ENCODE measurements at regions not wholly inside any gene's neighbourhood (a gene's known extent, or its start where the extent isn't known, plus 50 kb on each side); places are given as distances from the start of the nearest gene placed in this dataset.
"Not testable (repeated sequence)": the region's sequence is repeated elsewhere in the genome, so short reads cannot be mapped to it uniquely, and the experiment has no call there.

DNA sequence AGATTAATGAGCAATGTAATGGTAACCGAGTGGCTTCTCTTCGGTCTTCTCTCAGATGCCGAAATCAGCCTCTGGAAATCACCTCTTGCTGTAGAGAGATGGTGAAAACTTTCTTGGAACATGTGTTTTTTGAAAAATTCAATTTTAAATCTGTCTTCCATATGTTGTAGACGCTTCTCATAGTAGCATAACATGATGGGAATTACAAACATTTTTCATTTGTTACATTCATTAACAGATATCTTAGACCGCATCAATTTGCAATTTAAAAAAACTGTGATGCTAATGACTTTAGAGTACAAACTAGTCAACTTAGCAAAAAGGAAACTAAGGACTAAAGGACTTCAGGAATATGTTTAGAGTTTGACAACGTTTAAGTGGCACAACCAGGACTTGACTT, 275.2 kb downstream of the ASXL3 start:
- no peak for DNase-seq

DNA sequence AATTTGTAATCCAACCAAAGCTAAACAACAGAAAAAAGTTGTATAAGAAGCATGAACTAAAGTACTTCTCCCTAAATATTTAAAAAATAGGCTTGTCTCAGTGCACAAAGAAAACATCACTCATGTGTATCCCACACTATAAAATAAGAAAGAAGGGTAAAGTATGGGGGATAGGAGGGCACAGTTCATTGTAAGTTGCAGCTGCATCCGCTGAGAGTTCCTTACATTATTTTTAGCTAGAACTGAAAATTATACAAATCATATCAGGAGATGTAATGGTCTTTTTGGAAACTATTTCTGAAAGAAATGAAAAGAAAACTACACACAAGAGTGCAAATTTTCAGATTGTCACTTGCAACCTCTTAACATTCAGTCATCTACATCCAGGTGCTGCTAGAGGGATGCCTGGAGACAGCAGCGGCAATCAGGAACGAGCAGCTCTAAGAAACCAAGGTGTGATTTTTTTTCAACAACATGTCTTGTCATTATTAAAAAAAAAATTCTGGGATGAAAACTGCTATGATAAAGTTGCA, 273.6 kb downstream of the ASXL3 start:
- DNase-seq, result no peak

GRCh38 chr18:33849731-33850130, 271.7 kb downstream of the ASXL3 start:
- DNase-seq, result no peak

DNA sequence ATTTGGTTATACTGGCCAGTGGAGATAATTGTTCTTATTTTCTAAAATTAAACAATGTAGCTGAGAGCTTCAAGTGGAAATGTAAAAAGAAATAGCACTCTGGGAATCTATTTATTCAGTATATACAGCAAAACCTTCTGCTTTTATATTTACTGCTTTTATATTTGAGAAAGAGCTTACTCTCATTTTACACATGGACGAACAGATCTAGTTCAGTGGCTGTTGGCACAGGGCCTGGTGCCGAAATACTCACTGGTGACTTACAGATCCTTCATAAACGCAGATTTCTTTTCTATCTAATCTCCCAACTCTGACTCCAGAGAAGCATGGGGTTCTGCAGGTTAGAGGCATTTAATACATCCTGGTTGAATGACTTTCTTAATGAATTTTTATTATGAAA, 266.2 kb downstream of the ASXL3 start:
- no peak for DNase-seq

- DNase-seq, result no peak
These were observed 263.4 kb downstream of the ASXL3 start for GRCh38 chr18:33841221-33841967.

GRCh38 chr18:33840212-33840593, 262.2 kb downstream of the ASXL3 start:
- DNase-seq, result no peak

- peak; percentile 78 for DNase-seq
These were observed 261.6 kb downstream of the ASXL3 start for GRCh38 chr18:33839452-33840211.

DNA sequence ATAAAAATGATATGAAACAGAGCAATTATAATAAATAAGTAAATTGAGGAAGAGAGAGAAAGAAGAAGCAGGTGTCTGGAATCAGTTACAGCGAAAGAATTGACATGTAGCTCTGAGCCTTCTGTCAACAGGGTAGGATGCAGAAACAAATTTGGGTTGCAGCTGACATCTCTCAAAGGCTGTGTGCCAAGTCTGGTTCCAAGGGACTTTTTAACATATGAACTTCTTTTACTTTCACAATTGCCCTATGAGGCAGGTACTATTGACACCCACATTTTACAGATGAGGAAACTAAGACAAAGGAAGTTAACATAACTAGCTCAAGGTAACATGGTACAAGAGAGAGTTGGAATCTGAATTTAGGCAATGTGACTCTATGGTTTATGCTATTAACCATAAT, 260.0 kb downstream of the ASXL3 start:
- DNase-seq, result no peak

- DNase-seq, result no peak
These were observed 259.2 kb downstream of the ASXL3 start for GRCh38 chr18:33837191-33837590.

DNA sequence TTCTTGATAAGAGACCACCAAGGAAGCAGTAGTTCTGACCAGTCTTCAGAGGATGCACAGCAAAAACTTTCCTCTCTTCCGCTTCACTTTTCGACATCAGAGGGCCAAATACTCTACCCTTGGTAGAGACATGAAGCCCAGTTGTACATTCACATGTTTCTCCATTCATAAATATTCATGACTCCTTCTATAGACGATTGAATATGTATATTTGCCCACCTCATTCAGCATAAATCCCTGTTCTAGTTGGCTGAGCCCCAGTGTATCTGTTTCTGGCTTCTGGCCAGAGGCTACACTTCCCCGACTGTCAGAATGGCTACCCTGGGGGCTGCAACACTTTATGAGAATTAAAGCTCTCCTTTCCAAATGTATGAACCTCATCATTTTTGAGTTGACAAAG, 258.5 kb downstream of the ASXL3 start:
- DNase-seq, result no peak

GRCh38 chr18:33835419-33835818, 257.4 kb downstream of the ASXL3 start:
- DNase-seq, result no peak

GRCh38 chr18:33833842-33834241, 255.8 kb downstream of the ASXL3 start:
- no peak for DNase-seq

- DNase-seq, result no peak
These were observed 253.4 kb downstream of the ASXL3 start for GRCh38 chr18:33831424-33831823.

- DNase-seq, result no peak
These were observed 252.2 kb downstream of the ASXL3 start for GRCh38 chr18:33830213-33830612.

DNA sequence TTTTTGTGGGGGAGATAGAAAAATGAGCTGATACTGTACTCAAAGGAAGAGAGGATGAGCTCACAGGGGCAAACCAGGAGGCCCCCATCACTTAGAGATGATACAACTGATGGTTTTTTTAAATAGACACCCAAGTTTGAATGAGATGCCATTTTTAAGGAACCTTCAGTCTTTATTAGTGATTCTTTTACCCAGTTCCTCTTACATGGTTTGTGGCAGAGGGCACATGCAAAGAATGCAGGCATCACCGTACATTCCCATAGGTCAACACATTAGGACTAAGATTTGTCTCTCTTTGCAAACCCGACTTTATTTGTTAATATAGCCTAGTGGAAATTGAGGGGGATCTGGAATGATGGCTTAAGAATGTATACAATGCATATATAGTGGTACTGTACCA, 250.9 kb downstream of the ASXL3 start:
- no peak for DNase-seq

GRCh38 chr18:33826151-33826550, 248.1 kb downstream of the ASXL3 start:
- no peak for DNase-seq

DNA sequence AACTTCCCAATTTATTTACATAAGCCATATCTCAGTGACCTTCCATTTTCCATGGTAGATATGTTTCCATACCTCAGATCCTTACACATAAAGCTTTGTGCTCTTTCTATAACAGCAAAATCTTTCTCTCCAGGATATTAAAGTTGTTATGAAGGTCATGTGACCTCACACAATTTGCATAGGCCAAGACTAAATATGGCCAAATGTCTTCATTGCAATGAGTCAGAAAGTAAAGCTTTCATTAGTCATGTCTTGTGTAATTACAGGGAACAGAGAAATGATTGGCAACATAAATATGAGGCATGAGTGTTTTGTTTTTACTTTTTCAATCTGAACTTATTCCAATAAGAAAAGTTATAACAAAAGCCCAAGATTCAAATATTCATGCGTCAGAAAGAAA, 243.5 kb downstream of the ASXL3 start:
- no peak for DNase-seq

DNA sequence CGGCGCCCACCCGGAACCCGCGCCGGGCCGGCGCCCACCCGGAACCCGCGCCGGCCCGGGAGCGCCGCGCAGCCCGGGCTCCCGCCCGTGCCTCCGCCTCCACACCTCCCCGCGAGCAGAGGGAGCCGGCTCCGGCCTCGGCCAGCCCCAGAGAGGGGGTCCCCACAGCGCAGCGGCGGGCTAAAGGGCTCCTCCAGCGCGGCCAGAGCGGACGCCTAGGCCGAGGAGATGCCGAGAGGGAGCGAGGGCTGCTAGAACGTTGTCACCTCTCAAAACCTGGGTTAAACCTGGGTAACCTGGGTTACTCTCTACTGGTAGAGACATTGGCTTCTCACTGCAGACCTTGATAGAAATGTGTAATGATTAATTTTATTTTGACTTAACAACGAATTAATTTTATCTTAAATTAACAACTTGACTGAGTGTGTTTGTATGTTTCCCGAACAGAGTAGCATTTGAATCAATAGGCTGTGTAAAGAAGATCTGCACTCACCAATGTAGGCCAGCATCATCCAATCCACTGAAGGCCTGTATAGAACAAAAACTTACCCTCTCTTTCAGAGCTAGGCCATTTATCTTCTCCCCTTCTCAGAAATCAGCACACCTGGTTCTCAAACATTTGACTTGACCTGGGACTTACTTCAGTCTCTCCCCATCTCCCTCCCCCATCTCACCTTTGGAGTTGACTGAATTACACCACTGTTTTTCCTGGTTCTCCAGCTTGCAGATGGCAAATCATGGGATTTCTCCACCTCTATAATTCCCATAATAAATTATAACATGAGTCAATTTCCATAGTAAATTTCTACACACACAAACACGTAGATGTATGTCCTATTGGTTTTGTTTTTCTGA, 242.7 kb downstream of the ASXL3 start:
- no peak for DNase-seq

- DNase-seq, result not testable (repeated sequence)
These were observed 241.8 kb downstream of the ASXL3 start for GRCh38 chr18:33819692-33820343.

DNA sequence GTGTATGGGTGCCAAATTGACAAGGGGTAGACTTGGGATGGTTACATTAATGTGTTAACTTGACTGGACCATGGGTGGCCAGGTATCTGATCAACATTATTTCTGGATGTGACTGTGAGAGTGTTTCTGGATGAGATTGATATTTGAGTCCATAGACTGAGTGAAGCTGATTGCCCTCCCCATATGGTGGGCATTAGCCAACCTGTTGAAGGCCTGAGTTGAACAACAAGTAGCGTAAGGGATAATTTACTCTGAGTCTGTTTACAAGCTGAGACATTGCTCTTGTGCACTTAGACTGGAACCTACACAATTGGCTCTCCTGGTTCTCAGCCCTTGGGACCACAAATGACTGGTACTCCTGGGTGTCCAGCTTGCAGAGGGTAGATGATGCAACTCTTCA, 240.1 kb downstream of the ASXL3 start:
- no peak for DNase-seq

DNA sequence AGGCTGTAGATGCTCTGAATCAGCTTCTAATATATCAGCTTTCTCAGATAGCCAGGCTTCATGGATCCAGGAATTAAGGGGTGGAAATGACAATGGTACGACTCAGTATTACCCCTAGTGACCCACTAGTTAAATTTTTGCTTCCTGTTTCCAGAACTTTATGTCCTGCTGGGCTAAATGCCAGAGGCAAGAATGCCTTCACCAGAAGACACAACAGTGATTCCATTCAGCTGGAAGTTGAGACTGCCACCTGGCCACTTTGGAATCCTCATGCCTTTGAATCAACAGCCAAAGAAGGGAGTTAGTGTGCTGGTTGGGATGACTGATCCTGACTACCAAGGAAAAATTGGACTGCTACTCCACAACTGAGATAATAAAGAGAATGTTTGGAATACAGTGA, 239.1 kb downstream of the ASXL3 start:
- DNase-seq, result no peak

DNA sequence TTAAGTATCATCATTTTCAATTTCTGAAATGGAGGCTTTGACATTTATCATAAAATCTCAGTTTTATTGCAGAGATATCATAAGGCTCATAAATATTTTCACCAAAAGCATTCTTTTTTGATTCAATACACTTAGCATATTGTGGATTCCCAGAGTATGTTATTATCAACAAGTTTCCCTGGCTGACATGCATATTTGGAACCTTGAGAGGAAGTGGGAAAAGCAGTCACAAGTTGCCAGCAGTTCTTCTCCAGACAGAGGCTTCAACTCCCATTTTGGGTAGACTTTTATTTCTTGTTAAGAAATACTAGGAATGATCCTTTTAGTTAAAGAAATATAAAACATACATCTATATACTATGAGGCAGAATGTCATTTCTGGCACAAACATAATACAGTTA, 236.5 kb downstream of the ASXL3 start:
- no peak for DNase-seq

DNA sequence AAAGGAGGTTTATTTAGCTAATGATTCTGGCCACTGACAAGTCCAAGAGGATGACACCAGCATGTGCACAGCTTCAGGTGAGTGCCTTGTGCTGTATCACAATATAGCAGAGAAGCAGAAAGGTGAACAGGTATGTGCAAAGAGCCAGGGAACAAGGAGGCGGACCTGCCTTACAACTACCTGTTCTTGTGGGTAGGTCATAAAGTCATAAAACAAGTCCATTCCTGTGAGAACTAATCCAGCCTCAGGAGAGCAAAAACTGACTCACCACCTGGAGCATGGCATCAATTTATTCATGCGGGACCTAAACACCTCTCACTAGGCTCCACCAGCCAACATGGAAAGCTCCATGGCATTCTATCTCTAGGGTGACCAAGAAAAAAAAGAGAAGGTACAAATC, 234.2 kb downstream of the ASXL3 start:
- DNase-seq, result no peak
